ENCODE measurements at regions not wholly inside any gene's neighbourhood (a gene's known extent, or its start where the extent isn't known, plus 50 kb on each side); places are given as distances from the start of the nearest gene placed in this dataset.
A peak's percentile ranks its signal among the peaks of the same experiment; 100 is the strongest.

GRCh38 chr20:40368876-40369275, 320.2 kb downstream of the MAFB start:
- ChIA-PET CTCF (no interaction called here), POLR2A (no interaction called here)
- H3K9me3 Mint-ChIP-seq: peaks cover 4% of the 10 kb centered on the region
- no peak for ATAC-seq
- no peaks in the 10 kb centered on the region; the same call in 1 of the 2 replicates for H3K27me3 Mint-ChIP-seq (ENCODE audit: low read depth)
- DNase-seq (ENCODE audit: low spot score): no peak
- no peak overlapping the region for H3K4me3 Mint-ChIP-seq
- H3K27ac Mint-ChIP-seq: no peak overlapping the region
- TF ChIP-seq NR3C1 (CRISPR knock-in tag; conservative IDR thresholded peaks at IDR 0.05; ENCODE audit: low read depth) (no peak), NFATC4 (CRISPR knock-in tag; IDR thresholded peaks at IDR 0.05) (no peak), CREM (CRISPR knock-in tag; IDR thresholded peaks at IDR 0.05) (no peak), GABPB1 (CRISPR knock-in tag; IDR thresholded peaks at IDR 0.05) (no peak), TEAD4 (CRISPR knock-in tag; IDR thresholded peaks at IDR 0.05) (no peak), ZBTB43 (CRISPR knock-in tag; IDR thresholded peaks at IDR 0.05) (no peak), MYBL2 (CRISPR knock-in tag; IDR thresholded peaks at IDR 0.05) (no peak), FOXP4 (CRISPR knock-in tag; IDR thresholded peaks at IDR 0.05) (no peak), ZNF532 (CRISPR knock-in tag; IDR thresholded peaks at IDR 0.05; ENCODE audit: borderline replicate concordance) (no peak), KAT7 (CRISPR knock-in tag; IDR thresholded peaks at IDR 0.05; ENCODE audit: borderline replicate concordance) (no peak)
- no peaks in the 10 kb centered on the region for H3K36me3 Mint-ChIP-seq
- 0 out of 2 replicates have a peak, but pooled peaks cover 2% of the 10 kb centered on the region for H3K4me1 Mint-ChIP-seq

GRCh38 chr20:40361916-40362315, 327.1 kb downstream of the MAFB start:
- Mint-ChIP-seq H3K9me3 (no peaks in the 10 kb centered on the region), H3K4me3 (no peak overlapping the region), H3K4me1 (no peaks in the 10 kb centered on the region), H3K27ac (no peak overlapping the region), H3K27me3 (ENCODE audit: low read depth) (no peaks in the 10 kb centered on the region; the same call in none of the 2 replicates), H3K36me3 (no peaks in the 10 kb centered on the region)
- peak; percentile 53; the same call in 1 of the 2 replicates for ATAC-seq
- ChIA-PET POLR2A (no interaction called here), CTCF (no interaction called here)
- no peak for DNase-seq (ENCODE audit: low spot score)
- TF ChIP-seq ATF1 (CRISPR knock-in tag; IDR thresholded peaks at IDR 0.05): no peak
- TF ChIP-seq RORB (CRISPR knock-in tag; IDR thresholded peaks at IDR 0.05): no peak
- no peak for TF ChIP-seq ARID4B (CRISPR knock-in tag; IDR thresholded peaks at IDR 0.05; ENCODE audit: borderline replicate concordance)
- no peak for TF ChIP-seq MYBL2 (CRISPR knock-in tag; IDR thresholded peaks at IDR 0.05)
- no peak for TF ChIP-seq ETV6 (CRISPR knock-in tag; IDR thresholded peaks at IDR 0.05)
- no peak for TF ChIP-seq USF2 (CRISPR knock-in tag; IDR thresholded peaks at IDR 0.05)
- no peak for TF ChIP-seq ZNF281 (CRISPR knock-in tag; IDR thresholded peaks at IDR 0.05)
- no peak for TF ChIP-seq ZNF317 (CRISPR knock-in tag; IDR thresholded peaks at IDR 0.05; ENCODE audit: borderline replicate concordance, low read depth)
- no peak for TF ChIP-seq ZNF219 (CRISPR knock-in tag; IDR thresholded peaks at IDR 0.05; ENCODE audit: borderline replicate concordance)
- no peak for TF ChIP-seq ZMAT4 (CRISPR knock-in tag; IDR thresholded peaks at IDR 0.05)
- no peak for TF ChIP-seq NR3C1 (CRISPR knock-in tag; conservative IDR thresholded peaks at IDR 0.05; ENCODE audit: low read depth)

Data from WTC11 (cell line).